Coronary artery (tissue), 2 donors: ENCODE measurements at regions not wholly inside any gene's neighbourhood (a gene's known extent, or its start where the extent isn't known, plus 50 kb on each side); places are given as distances from the start of the nearest gene placed in this dataset.

Experiments
- DNase-seq: peaks from one replicate; pipeline ENCODE4 v3.0.0-alpha.2; 2017; ENCODE audit warnings: low spot score
- H3K27ac ChIP-seq, 2 donors: fragments of 200-600 bp; sonication (generic); one replicate each; pipeline ENCODE4 v1.5.1; 2016 to 2019
- H3K4me3 ChIP-seq: fragments of 200-600 bp; sonication (generic); 2 replicates; pipeline ENCODE4 v1.5.1; 2016; ENCODE audit warnings: mild to moderate bottlenecking, moderate library complexity
- CTCF ChIP-seq: fragments of 200-600 bp; sonication (generic); IDR thresholded peaks from one replicate; pipeline ENCODE4 v1.5.1; 2019; ENCODE audit warnings: antibody characterized with exemption

- H3K4me3 ChIP-seq, result no peak overlapping the region
- no peak for TF ChIP-seq CTCF
- H3K27ac ChIP-seq, result no peak overlapping the region
- no peak for DNase-seq
These were observed 151.8 kb downstream of the GMNC start for GRCh38 chr3:190710723-190711122.

- no peak for TF ChIP-seq CTCF
- DNase-seq, result no peak
- no peak overlapping the region for H3K4me3 ChIP-seq
- H3K27ac ChIP-seq, result no peak overlapping the region
These were observed 153.1 kb downstream of the GMNC start for GRCh38 chr3:190709351-190709773.
